ENCODE measurements at regions not wholly inside any gene's neighbourhood (a gene's known extent, or its start where the extent isn't known, plus 50 kb on each side); places are given as distances from the start of the nearest gene placed in this dataset.

- TF ChIP-seq CUX1 (IDR thresholded peaks at IDR 0.05; ENCODE audit: insufficient replicate concordance, low read depth, low read length) (no peak), BHLHE40 (IDR thresholded peaks at IDR 0.05; ENCODE audit: borderline replicate concordance in 1 of 2, low read depth in 2 of 2, low read length in 1 of 2) (no peak), MLLT1 (IDR thresholded peaks at IDR 0.05) (no peak), LARP7 (IDR thresholded peaks at IDR 0.05) (no peak), BCL11A (IDR thresholded peaks at IDR 0.05; ENCODE audit: low read depth, low read length) (no peak), ATF2 (IDR thresholded peaks at IDR 0.05; ENCODE audit: low read length) (no peak), POLR2AphosphoS2 (IDR thresholded peaks at IDR 0.05; ENCODE audit: low read depth, low read length) (no peak)
These were observed 1111.2 kb upstream of the ADGRL3 start (continued) for GRCh38 chr4:60088807-60089486.

Data from GM12878 (cell line).